ENCODE measurements at regions not wholly inside any gene's neighbourhood (a gene's known extent, or its start where the extent isn't known, plus 50 kb on each side); places are given as distances from the start of the nearest gene placed in this dataset.

GRCh38 chr16:86983621-86984020, 333.6 kb downstream of the C16orf95 start:
- Histone ChIP-seq H3K4me3 (no peak overlapping the region), H3K9me3 (no peaks in the 10 kb centered on the region), H3K27ac (no peak overlapping the region), H3K27me3 (no peaks in the 10 kb centered on the region), H3K4me1 (no peaks in the 10 kb centered on the region), H3K36me3 (no peaks in the 10 kb centered on the region)
- peak in 1 of 2 donors; percentile 38 for DNase-seq (ENCODE audit: low spot score in 2 of 2)
- intact Hi-C loops (cut with DNase I; ENCODE audit: low total_unique reads), result no loop called here
- TF ChIP-seq CTCF (IDR thresholded peaks at IDR 0.05), result no peak
- no peak for TF ChIP-seq POLR2A (IDR thresholded peaks at IDR 0.05)
- no peak for TF ChIP-seq POLR2AphosphoS5 (IDR thresholded peaks at IDR 0.05)

DNA sequence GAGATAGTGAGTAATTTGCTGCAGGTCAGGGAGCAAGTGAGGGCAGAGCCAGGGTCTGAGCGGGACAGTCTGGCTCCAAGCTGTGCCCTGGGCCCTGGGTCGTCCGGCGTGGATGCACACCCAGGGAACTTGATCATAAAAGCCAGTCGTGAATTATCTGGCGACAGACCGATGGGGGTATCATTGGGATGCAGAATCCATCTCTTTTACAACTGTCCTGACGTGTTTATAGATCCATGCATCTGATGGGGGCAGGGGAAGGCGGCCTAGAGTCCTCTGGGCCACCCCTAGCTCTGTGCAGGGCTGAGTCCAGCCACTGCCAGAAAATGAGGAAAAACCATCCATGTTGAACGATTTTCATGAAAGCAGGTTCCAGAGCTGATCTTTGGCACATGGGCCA, 332.8 kb downstream of the C16orf95 start:
- peaks cover 0 to 5% of the 10 kb centered on the region in 2 donors for H3K27me3 ChIP-seq
- H3K36me3 ChIP-seq, result no peaks in the 10 kb centered on the region
- peak in 1 of 2 donors; percentile 10 for DNase-seq (ENCODE audit: low spot score in 2 of 2)
- H3K27ac ChIP-seq, result no peak overlapping the region
- no peaks in the 10 kb centered on the region for H3K9me3 ChIP-seq
- intact Hi-C loops (cut with DNase I; ENCODE audit: low total_unique reads), result no loop called here
- no peak overlapping the region for H3K4me3 ChIP-seq
- no peaks in the 10 kb centered on the region for H3K4me1 ChIP-seq
- TF ChIP-seq POLR2AphosphoS5 (IDR thresholded peaks at IDR 0.05) (no peak), CTCF (IDR thresholded peaks at IDR 0.05) (no peak), POLR2A (IDR thresholded peaks at IDR 0.05) (no peak)

DNA sequence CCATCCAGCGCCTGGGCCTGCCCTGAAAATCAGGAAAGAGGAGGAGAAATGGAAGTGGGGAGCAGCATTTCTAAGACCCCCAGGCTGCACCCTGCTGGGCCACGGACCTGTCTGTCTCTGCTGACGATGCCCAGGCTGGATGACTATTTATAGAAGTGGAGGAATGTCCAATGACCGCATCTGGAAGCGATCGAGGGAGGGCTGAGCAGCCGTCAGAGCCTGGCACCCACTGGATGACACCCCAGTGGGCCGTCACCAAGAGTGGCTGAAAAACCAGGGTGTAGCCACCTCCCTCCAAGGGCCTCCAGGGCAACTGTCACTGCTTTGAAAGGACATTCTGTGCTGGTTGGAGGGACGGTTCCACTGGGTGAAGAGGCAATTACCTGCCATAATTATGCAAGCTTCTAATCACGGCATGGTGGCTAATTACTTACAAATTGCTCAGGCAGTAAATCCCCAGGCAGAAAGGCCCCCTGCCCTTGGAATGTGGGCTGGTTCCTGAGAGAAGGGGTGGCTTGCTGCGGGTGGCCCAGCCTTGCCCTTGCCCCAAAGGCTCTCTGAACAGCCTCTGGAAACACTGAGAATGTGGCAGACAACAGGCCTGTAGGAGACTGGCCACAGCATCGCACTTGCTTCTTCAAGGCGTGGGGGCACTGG, 332.1 kb downstream of the C16orf95 start:
- intact Hi-C loops (cut with DNase I; ENCODE audit: low total_unique reads), result no loop called here
- Histone ChIP-seq H3K9me3 (no peaks in the 10 kb centered on the region), H3K36me3 (no peaks in the 10 kb centered on the region), H3K27ac (no peak overlapping the region), H3K4me3 (no peak overlapping the region), H3K4me1 (no peaks in the 10 kb centered on the region), H3K27me3 (peaks cover 0 to 10% of the 10 kb centered on the region in 2 donors)
- peak in 1 of 2 donors; percentile 41 for DNase-seq (ENCODE audit: low spot score in 2 of 2)
- TF ChIP-seq CTCF (IDR thresholded peaks at IDR 0.05) (no peak), POLR2A (IDR thresholded peaks at IDR 0.05) (no peak), POLR2AphosphoS5 (IDR thresholded peaks at IDR 0.05) (no peak)

- intact Hi-C loops (cut with DNase I; ENCODE audit: low total_unique reads), result no loop called here
- DNase-seq (ENCODE audit: low spot score in 2 of 2), result peak in 1 of 2 donors; percentile 45
- H3K4me1 ChIP-seq, result no peaks in the 10 kb centered on the region
Observed at GRCh38 chr16:86985648-86986015, 331.6 kb downstream of the C16orf95 start.

More at GRCh38 chr16:86985648-86986015, 331.6 kb downstream of the C16orf95 start:
- no peak overlapping the region for H3K27ac ChIP-seq
- peaks cover 0 to 10% of the 10 kb centered on the region in 2 donors for H3K27me3 ChIP-seq
- no peak overlapping the region for H3K4me3 ChIP-seq
- no peak for TF ChIP-seq POLR2A (IDR thresholded peaks at IDR 0.05)
- no peak for TF ChIP-seq CTCF (IDR thresholded peaks at IDR 0.05)
- no peak for TF ChIP-seq POLR2AphosphoS5 (IDR thresholded peaks at IDR 0.05)
- no peaks in the 10 kb centered on the region for H3K36me3 ChIP-seq
- no peaks in the 10 kb centered on the region for H3K9me3 ChIP-seq
